PC-3 (cell line): ENCODE measurements at regions not wholly inside any gene's neighbourhood (a gene's known extent, or its start where the extent isn't known, plus 50 kb on each side); places are given as distances from the start of the nearest gene placed in this dataset.

Experiments used
- EZH2 ChIP-seq: fragments of 300-600 bp; sonication (generic); IDR thresholded peaks from one replicate; pipeline ENCODE4 v1.6.1; 2017; ENCODE audit warnings: antibody characterized with exemption, mild to moderate bottlenecking, low read length; ENCODE audit not compliant: unreplicated experiment
- TF ChIP-seq, protein P1 (sequence below): fragments of 300-600 bp; sonication (generic); conservative IDR thresholded peaks from 2 replicates; pipeline ENCODE4 v1.5.1; 2017; ENCODE audit warnings: antibody characterized with exemption, low read depth, mild to moderate bottlenecking, low read length

GRCh38 chr3:34374521-34374920, 576.1 kb downstream of the PDCD6IP start:
- TF ChIP-seq, protein P1, sequence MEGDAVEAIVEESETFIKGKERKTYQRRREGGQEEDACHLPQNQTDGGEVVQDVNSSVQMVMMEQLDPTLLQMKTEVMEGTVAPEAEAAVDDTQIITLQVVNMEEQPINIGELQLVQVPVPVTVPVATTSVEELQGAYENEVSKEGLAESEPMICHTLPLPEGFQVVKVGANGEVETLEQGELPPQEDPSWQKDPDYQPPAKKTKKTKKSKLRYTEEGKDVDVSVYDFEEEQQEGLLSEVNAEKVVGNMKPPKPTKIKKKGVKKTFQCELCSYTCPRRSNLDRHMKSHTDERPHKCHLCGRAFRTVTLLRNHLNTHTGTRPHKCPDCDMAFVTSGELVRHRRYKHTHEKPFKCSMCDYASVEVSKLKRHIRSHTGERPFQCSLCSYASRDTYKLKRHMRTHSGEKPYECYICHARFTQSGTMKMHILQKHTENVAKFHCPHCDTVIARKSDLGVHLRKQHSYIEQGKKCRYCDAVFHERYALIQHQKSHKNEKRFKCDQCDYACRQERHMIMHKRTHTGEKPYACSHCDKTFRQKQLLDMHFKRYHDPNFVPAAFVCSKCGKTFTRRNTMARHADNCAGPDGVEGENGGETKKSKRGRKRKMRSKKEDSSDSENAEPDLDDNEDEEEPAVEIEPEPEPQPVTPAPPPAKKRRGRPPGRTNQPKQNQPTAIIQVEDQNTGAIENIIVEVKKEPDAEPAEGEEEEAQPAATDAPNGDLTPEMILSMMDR, result no peak
- no peak for TF ChIP-seq EZH2
